HG03521 (cell line): ENCODE measurements at regions not wholly inside any gene's neighbourhood (a gene's known extent, or its start where the extent isn't known, plus 50 kb on each side); places are given as distances from the start of the nearest gene placed in this dataset.

ENCODE experiments used
- ATAC-seq: cut with Tn5 transposase; IDR thresholded peaks from one replicate; pipeline ENCODE4 v1.9.1; 2021; ENCODE audit warnings: mild to moderate bottlenecking, moderate library complexity; ENCODE audit not compliant: unreplicated experiment

GRCh38 chr2:43057742-43058725 is 168.4 kb downstream of the ZFP36L2 start:
- ATAC-seq: no peak

GRCh38 chr2:43057026-43057741 is 169.2 kb downstream of the ZFP36L2 start:
- ATAC-seq: no peak

DNA sequence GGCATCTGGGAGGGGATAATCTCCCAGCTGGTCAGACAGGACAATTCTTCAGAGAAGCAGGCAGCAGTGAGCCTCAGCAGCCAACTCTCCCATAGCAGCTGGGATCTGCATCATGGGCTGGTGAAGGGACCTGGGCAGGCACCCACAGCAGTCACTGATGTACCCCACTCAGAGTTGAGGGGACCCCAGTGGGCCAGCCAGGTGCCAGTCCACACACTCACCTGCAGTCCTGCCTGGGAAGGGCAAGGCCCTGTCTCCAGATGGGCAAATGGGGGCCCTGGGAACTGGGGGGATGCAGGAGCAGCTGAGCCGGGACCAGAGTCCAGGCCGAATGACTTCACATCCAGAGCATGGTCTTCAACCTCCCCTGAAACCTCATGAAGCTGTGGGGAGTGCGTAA is 170.4 kb downstream of the ZFP36L2 start:
- no peak for ATAC-seq

- no peak for ATAC-seq
Observed at GRCh38 chr2:43055086-43055912, 171.1 kb downstream of the ZFP36L2 start.

- ATAC-seq: no peak
Observed at GRCh38 chr2:43054367-43054766, 172.0 kb downstream of the ZFP36L2 start.

- ATAC-seq: no peak
Observed at GRCh38 chr2:43052944-43053306, 173.5 kb downstream of the ZFP36L2 start.

DNA sequence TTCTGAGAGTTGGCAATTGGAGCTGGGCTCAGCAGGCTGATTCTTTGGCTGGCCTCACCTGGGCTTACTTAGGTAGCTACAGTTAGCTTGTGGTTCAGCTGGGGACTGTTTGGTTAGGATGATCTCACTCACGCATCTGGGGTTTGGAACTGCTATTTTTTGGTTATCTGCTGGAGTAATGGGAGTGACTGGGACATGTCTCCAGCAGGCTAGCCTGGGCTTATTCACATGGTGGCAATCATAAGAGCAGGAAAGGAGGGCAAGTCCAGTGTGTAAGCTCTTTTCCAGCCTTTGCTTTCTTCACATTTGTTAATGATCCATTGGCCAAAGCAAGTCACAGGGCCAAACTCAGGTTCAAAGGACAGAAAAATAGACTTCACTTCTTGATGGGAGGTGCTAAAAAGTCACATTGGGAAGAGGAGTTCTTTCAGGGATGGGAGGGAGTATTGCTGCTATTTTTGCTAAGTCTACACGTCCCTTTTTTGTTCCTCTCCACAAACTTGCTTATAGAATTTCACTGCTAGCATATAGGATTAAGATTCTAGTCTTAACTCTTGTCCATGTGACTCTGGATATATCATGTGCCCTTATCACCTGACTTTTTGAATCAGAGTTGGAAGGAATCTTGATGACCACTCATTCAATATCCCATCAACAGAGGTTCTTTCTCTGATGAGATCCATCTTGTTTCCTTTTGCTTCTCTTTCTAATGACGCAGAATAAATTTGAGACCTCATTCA is 174.0 kb downstream of the ZFP36L2 start:
- ATAC-seq: no peak

GRCh38 chr2:43051338-43051737 is 175.1 kb downstream of the ZFP36L2 start:
- no peak for ATAC-seq

DNA sequence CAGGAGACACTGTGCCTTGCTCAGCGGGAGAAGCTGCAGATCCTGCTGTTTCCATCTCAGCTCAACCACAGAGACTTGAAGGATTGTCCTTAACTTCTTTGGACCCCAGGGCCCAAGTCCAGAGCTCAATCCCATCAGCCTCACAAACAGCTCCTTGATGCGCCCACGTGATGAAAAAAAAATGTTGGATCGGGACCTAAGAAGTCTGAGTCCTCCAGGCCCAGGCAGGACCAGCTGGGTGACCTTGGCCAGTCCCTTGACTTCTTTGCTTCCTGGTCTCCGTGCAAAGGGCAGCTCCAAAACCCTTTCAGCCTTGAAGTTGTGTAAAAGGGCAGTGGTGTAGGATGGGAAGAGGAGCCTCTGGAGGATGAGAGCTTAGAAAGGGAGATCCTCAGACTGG is 175.5 kb downstream of the ZFP36L2 start:
- ATAC-seq: no peak

- ATAC-seq: no peak
Observed at GRCh38 chr2:43049836-43050801, 176.3 kb downstream of the ZFP36L2 start.

- no peak for ATAC-seq
Observed at GRCh38 chr2:43047187-43047780, 179.1 kb downstream of the ZFP36L2 start.

DNA sequence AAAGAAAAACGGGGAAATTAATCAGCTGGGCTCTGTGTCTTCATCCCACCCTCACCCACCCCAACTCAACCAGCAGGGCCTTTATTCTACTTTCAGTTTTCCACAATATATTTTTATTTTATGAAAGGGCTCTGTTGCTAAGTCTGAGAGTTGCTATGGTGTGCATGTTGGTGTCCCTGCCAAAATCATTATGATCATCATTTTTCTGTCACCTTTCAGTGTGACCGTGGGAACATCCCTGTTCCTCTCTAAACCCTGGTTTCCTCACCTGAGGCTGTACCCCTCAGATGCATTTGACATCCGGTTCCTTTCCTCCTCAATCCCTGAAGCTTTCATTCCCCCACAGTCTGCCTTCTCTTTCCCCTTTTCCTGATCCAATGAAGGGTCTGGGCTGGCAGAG is 180.5 kb downstream of the ZFP36L2 start:
- no peak for ATAC-seq

DNA sequence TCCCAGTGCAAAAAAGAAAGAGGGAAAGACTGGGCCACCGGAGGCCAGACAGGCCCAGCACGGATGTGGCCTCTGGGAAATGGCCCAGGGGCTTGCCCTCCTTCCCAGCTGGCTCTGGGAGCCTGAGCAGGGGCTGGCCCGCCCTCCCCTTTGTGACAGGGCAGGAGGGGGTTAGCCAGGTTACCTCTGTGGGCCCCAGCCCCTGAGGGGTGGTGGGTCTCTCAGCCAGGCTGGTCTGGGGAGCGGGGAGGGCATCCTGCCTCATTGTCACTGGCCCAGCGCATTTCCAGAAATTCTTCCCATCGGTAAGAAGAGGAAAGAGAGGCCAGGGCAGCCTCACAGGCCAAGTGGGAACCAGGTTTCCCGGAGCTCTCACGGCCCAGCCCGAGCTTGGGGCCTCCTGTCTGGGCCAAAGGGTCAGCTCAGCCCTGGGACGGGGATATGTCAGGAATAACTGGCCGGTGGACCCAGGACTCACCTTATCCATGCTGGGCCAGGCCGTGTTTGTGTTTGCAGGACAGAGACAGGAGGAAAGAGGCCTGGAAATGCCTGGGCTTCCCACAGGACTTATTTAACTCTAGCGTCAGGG is 182.2 kb downstream of the ZFP36L2 start:
- no peak for ATAC-seq

- no peak for ATAC-seq
Observed at GRCh38 chr2:43043553-43043870, 182.9 kb downstream of the ZFP36L2 start.

DNA sequence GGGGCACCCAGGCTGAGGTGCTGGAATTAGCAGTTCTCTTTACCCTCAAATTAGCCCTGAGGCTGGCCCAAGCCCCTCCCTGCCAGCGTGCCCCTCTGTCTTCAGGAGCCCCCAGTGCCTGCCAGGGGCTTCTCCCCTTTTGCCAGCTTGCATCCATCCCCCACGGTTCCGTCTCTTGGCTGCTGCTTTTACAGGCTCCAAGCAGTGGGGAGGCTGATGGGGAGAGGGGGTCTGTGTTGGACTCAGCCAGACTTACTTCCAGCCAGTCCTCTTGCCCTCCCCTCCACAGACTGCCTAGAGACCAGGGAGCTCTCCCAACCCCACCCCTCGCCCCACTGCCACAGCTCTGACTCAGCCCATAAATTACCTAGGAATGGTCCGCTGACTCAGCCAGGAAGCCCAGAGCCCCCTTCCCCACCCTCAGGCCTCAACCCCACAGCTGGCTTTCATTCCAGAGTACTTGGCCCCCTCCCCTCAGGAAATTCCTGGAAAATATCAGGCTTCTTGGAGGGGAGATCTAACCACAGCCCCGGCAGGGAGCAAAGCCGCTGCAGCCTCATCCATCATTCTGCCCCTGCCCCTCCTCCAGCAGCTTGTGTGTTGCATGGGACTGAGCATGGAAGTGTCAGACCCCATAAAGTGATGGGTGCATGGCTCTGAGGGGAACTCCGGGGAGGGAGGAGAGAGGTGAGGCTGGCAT is 184.6 kb downstream of the ZFP36L2 start:
- no peak for ATAC-seq

DNA sequence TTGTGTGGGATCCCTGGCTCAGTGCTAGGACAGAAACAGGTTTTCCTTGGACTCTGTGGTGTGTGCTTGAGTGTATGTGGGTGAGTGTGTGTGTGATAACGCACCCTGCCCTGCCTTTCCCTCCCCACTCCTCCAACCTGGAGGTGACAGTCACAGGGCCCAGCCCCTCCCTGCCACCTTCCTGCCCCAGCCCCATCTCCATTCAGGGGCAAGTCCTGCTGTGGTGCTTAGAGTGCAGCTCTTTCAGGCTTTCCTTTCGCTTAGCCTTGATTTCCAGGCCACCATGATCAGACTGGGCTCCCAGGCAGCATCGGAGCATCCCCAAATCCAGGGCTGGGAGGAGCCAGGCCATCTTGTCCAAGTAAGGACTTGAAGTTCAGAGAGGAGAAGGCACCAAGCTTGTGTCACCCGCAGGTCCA is 185.2 kb downstream of the ZFP36L2 start:
- no peak for ATAC-seq

DNA sequence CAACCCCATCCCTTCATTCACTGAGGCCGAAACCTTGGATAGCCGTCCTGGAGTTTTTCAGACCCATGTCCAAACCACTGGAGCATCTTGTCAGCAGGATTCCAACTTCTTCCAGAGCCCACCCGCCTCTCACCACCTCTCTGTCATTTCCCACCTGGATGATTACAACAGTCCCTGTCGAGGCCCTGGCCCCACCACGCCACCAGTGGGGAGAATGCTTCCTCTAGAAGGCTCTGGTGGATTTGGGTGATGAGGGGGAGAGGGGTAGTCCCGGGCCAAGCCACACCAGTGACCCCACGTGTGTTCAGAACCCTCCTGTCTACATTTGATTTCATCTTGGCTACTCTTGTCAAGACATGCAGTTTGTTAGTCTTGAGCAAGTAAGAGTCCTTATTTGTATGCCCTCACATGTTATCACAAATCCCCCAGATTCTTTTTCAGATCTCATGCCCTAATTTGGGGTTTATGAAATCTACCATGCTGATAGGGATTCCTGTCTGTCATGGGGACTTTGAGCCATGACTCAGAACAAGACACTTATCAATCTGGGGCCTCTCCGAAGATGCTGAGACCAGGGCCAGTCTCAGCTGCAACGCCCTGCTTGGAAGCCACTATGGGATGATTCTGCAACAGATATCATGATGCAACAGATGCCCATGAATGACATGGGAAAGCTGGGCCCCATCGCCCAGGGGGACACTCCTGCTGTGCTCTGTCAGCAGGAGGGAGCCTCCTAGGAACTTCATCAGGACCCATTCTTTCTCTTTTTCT is 186.1 kb downstream of the ZFP36L2 start:
- no peak for ATAC-seq
